ENCODE measurements at regions not wholly inside any gene's neighbourhood (a gene's known extent, or its start where the extent isn't known, plus 50 kb on each side); places are given as distances from the start of the nearest gene placed in this dataset.

DNA sequence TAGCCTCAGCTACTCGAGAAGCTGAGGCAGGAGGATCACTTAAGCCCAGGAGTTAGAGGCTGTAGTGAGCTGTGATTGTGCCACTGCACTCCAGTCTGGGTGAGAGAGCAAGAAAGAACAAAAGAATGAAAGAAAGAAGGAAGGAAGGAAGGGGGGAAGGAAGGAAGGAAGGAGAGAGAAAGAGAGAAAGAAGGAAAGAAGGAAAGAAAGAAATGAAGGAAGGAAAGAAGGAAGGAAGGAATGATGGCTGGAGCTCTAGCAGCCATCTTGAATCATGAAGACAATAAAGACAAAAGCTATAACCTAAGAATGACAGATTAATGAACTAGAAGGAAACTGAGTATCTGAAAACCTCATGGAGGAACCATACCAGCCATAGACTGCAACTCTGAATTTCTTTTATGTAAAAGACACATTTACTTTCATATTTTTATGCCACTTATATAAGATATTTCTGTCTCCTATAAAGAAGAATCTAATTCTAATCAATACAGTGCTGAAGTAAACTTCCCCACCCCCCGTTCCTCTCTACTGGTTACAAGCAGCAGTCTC, 522.3 kb upstream of the JARID2 start:
- Mint-ChIP-seq H3K36me3 (ENCODE audit: insufficient read depth in 2 of 2) (peaks cover 1 to 8% of the 10 kb centered on the region in 2 donors), H3K27me3 (ENCODE audit: low read depth) (no peaks in the 10 kb centered on the region), H3K27ac (peak overlapping the region; percentile 55), H3K4me3 (no peak overlapping the region), H3K9me3 (peaks cover 0 to 3% of the 10 kb centered on the region in 2 donors), H3K4me1 (ENCODE audit: low read depth) (peaks cover 84% of the 10 kb centered on the region)
- ATAC-seq (replicated peaks in 1 of 2) (no peak), DNase-seq (no peak)

DNA sequence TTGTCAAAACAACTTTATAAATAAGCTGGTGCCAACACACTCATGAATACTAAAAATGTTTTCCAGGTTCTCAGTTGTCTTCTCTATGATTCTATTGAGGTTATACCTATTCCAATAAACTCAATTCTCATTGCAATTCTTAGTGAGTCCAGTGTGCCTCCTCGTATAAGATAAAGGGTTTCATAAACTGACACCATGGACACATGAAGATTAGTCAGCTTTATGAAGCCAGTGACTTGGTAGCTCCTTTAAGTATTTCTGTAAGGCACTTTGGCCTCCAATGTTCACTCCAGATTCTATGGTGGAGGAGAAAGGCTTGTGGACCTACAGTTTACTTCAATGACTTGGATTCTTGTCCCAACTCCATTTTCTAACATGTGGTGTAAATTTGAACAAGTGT, 521.3 kb upstream of the JARID2 start:
- peaks cover 87% of the 10 kb centered on the region for H3K4me1 Mint-ChIP-seq (ENCODE audit: low read depth)
- H3K27me3 Mint-ChIP-seq (ENCODE audit: low read depth), result no peaks in the 10 kb centered on the region
- DNase-seq (no peak), ATAC-seq (replicated peaks in 1 of 2) (no peak)
- peak overlapping the region; percentile 42 for H3K27ac Mint-ChIP-seq
- H3K36me3 Mint-ChIP-seq (ENCODE audit: insufficient read depth in 2 of 2), result peaks cover 1 to 8% of the 10 kb centered on the region in 2 donors
- peaks cover 0 to 3% of the 10 kb centered on the region in 2 donors for H3K9me3 Mint-ChIP-seq
- no peak overlapping the region for H3K4me3 Mint-ChIP-seq

DNA sequence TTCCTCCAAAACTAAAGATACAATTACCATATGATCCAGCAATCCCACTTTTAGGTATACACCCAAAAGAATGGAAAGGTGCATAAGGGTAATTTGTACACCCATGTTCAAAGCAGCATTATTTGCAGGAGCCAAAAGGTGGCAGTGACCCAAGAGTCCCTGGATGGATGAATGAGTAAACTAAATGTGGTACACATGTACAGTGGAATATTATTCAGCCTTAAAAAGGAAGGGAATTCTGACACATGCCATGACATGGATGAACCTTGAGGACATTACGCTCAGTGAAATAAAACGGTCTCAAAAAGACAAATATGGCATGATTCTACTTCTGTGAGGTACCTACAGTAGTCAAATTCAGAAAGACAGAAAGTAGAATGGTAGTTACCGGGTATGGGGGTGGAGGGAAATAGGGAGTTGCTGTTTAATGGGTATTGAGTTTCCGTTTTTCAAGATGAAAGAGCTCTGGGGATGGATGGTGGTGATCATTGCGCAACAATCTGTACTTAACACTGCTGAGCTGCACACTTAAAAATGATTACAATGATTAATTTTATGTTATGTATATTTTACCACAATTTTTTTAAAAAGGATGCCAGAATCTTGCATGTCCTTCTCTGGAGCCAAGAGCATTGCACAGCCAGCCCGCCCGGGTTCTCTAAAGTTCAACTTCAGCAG, 518.9 kb upstream of the JARID2 start:
- Mint-ChIP-seq H3K9me3 (peaks cover 0 to 3% of the 10 kb centered on the region in 2 donors), H3K4me3 (no peak overlapping the region), H3K36me3 (ENCODE audit: insufficient read depth in 2 of 2) (peaks cover 9 to 12% of the 10 kb centered on the region in 2 donors), H3K27ac (peak overlapping the region; percentile 85), H3K27me3 (ENCODE audit: low read depth) (no peaks in the 10 kb centered on the region), H3K4me1 (ENCODE audit: low read depth) (peaks cover 89% of the 10 kb centered on the region)
- DNase-seq, result no peak
- ATAC-seq (replicated peaks in 1 of 2), result peak in 1 of 2 donors; percentile 28

DNA sequence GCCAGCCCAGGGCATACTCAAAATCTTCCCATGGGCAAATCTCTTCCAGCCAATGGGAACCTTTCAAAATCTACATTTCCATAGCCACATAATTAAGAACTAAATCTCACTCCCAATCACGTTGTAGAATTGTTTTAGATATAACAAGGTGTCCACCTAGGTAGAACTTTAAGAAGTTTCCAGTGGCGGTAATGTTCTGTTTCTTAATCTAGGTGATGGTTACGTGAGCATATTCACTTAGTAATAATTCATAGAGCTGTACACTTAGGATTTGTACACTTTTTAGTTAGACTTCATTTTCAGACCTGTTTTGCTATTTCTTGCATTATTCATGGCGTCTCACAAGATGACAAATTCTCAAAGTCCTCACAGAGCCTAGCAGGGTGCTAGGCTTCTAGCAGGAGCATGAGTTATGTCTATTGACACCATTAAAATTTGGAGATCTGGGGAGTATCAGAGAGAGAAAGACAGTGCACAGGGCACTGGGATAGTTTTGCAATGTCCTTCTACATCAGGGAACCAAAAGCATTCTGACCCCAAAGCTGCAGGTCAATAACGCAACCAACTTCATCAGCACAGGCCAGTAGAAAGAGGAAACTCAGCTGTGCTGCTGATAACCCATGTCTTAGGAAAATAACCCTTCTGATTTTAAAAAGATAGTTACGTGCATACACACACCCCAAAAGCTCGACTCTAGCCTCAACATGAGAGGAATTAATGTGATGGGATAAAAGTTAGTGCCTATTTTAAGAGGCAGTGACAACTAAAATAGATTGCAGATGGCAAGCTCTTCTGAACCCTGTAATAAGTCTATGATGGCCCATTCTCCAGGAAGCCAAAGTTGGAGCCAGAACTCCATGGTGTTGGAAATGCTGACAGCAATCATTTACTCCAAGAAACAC, 518.1 kb upstream of the JARID2 start:
- H3K4me3 Mint-ChIP-seq, result peak overlapping the region; percentile 67 to 74
- H3K27ac Mint-ChIP-seq, result peak overlapping the region; percentile 85
- DNase-seq (no peak), ATAC-seq (replicated peaks in 1 of 2) (no peak)
- H3K27me3 Mint-ChIP-seq (ENCODE audit: low read depth), result no peaks in the 10 kb centered on the region
- peaks cover 0 to 3% of the 10 kb centered on the region in 2 donors for H3K9me3 Mint-ChIP-seq
- H3K4me1 Mint-ChIP-seq (ENCODE audit: low read depth), result peaks cover 89% of the 10 kb centered on the region
- H3K36me3 Mint-ChIP-seq (ENCODE audit: insufficient read depth in 2 of 2), result peaks cover 9 to 13% of the 10 kb centered on the region in 2 donors

DNA sequence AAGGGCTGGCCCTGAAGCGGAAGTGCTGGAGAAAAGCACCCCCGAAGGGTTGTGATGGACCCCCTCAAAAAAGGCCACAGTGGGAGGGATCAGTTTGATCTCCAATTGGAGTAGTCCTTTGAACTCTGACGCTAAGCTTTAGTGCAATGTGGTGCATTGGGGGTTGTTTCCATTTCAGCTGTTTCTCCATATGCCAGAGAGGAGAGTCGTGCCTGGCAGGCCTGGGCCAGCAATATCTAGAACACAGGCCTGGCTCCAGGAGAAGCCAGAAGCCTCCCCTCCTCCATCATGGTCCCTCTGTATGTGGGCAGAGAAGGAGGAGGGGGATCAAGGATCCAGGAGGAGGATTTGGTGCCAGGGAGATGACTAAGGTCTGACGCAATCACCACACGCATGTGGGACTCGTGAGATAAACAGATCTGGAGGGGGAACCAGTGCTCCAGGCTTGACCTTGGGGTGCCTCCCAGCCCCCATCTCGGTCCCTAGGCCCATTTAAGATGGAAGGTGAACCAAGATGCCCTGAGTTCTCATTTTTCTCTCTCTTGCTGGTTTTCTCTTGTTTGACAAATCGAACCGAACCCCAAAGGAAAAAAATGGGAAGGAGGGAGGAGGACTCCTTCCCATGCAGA, 517.4 kb upstream of the JARID2 start:
- H3K4me3 Mint-ChIP-seq, result peak overlapping the region; percentile 67 to 74
- H3K4me1 Mint-ChIP-seq (ENCODE audit: low read depth), result peaks cover 89% of the 10 kb centered on the region
- H3K27ac Mint-ChIP-seq, result peak overlapping the region; percentile 98
- ATAC-seq (replicated peaks in 1 of 2) (no peak), DNase-seq (no peak)
- H3K27me3 Mint-ChIP-seq (ENCODE audit: low read depth), result no peaks in the 10 kb centered on the region
- H3K36me3 Mint-ChIP-seq (ENCODE audit: insufficient read depth in 2 of 2), result peaks cover 9 to 12% of the 10 kb centered on the region in 2 donors
- H3K9me3 Mint-ChIP-seq, result peaks cover 0 to 1% of the 10 kb centered on the region in 2 donors

DNA sequence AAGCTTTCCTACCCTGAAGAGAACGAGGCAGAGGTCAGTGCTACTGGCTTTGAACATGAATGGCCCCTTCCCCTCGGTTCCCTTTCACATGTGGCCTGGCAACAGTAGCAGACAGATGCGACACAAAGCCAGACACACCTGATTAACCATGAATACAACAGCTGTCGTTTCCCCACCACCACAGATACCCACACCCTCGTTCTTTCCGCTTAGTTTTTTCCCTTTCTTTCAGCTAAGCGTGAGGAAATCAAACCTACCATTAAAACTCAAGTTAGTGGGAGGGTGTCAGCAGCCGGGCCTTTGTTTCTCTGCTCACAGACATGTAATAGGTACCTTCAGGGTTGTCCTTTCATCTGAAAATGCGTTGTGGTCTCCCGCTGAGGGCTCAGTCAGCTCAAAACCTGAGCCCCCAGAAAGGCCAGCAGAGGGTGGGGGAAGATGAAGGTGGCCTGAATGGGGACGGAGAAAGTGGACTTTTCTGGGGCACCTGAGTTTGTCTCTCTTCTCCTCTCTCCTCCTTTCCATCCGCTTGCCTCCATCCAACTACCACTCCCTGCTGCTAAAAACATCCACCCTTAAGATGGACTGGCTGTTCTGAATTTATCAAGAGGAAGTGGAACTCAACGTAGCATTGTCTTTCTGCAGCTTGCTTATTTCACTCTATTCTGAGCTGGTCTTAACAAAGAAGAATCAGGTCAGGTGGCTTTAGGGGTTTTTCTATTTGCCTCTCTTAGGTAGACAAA, 516.6 kb upstream of the JARID2 start:
- Mint-ChIP-seq H3K9me3 (no peaks in the 10 kb centered on the region), H3K27me3 (ENCODE audit: low read depth) (no peaks in the 10 kb centered on the region), H3K4me1 (ENCODE audit: low read depth) (peaks cover 89% of the 10 kb centered on the region), H3K4me3 (peak overlapping the region; percentile 67 to 74), H3K36me3 (ENCODE audit: insufficient read depth in 2 of 2) (peaks cover 11 to 14% of the 10 kb centered on the region in 2 donors), H3K27ac (peak overlapping the region; percentile 98)
- ATAC-seq (replicated peaks in 1 of 2) (no peak), DNase-seq (no peak)

DNA sequence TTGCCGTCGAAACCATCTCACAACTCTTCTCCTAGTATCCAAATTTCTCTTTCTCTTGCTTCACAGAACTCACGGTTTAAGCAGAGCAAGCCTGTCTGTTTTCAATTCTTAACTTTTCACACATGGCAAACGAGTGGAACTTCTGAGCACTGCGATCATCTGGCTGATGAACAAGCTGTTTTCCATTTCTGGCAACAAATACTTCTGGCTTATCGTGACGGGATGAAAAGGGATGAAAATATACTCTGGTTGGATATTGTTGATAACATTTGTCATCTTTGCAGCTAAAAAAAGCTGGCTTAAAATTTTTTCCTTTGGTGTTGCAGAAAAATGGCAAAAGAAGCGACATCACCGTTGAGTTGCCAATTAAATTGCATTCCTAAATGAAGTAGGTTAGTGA, 515.2 kb upstream of the JARID2 start:
- peak overlapping the region; percentile 74 to 75 for H3K4me3 Mint-ChIP-seq
- no peaks in the 10 kb centered on the region for H3K9me3 Mint-ChIP-seq
- peak overlapping the region; percentile 98 for H3K27ac Mint-ChIP-seq
- H3K36me3 Mint-ChIP-seq (ENCODE audit: insufficient read depth in 2 of 2), result peaks cover 11 to 14% of the 10 kb centered on the region in 2 donors
- H3K4me1 Mint-ChIP-seq (ENCODE audit: low read depth), result peaks cover 97% of the 10 kb centered on the region
- DNase-seq (no peak), ATAC-seq (replicated peaks in 1 of 2) (no peak)
- H3K27me3 Mint-ChIP-seq (ENCODE audit: low read depth), result no peaks in the 10 kb centered on the region

DNA sequence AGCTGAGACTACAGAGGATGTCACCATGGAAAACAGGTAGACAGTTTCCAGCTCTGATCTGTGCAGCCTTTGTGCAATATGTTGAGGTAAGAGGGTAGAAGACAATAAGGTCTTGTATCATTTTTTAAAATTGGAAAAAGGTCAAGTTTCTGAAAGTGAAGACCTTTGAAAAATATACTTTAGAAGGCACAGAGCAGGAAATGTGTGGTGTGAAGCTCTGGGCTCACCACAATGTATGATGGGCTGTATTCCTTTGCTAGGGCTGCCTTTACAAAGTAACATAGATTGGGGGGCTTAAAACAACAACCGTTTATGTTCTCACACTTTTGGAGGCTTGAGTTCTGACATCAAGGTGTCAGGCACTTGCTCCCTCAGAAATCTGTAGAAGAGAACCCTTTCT, 514.3 kb upstream of the JARID2 start:
- Mint-ChIP-seq H3K27ac (peak overlapping the region; percentile 98), H3K36me3 (ENCODE audit: insufficient read depth in 2 of 2) (peaks cover 11 to 16% of the 10 kb centered on the region in 2 donors), H3K9me3 (peaks cover 0 to 2% of the 10 kb centered on the region in 2 donors), H3K27me3 (ENCODE audit: low read depth) (no peaks in the 10 kb centered on the region), H3K4me1 (ENCODE audit: low read depth) (peaks cover 99% of the 10 kb centered on the region), H3K4me3 (peak overlapping the region; percentile 75 to 83)
- ATAC-seq (replicated peaks in 1 of 2), result no peak
- DNase-seq, result no peak

DNA sequence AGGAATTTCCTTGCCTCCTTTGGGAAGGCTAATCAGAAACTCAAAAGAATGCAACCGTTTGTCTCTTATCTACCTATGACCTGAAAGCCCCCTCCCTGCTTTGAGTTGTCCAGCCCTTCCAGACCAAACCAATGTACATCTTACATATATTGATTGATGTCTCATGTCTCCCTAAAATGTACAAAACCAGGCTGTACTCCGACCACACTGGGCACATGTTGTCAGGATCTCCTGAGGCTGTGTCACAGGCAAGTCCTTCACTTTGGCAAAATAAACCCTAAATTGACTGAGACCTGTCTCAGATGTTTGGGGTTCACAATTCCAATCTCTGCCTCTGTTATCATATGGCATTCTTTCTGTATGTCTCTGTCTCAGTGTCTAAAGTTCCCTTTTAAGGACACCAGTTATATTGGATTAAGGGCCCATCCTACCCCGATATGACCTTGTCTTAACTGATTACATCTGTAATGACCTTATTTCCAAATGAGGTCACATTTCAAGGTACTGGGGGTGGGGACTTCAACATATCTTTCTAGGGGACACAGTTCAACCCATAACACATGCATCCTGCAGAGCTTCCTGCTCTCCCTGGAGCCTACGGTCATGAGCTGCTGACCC, 513.5 kb upstream of the JARID2 start:
- peak overlapping the region; percentile 98 for H3K27ac Mint-ChIP-seq
- ATAC-seq (replicated peaks in 1 of 2), result no peak
- DNase-seq, result no peak
- peaks cover 8 to 16% of the 10 kb centered on the region in 2 donors for H3K36me3 Mint-ChIP-seq (ENCODE audit: insufficient read depth in 2 of 2)
- peaks cover 0 to 2% of the 10 kb centered on the region in 2 donors for H3K9me3 Mint-ChIP-seq
- H3K4me3 Mint-ChIP-seq, result peak overlapping the region; percentile 75 to 83
- H3K4me1 Mint-ChIP-seq (ENCODE audit: low read depth), result peaks cover 99% of the 10 kb centered on the region
- H3K27me3 Mint-ChIP-seq (ENCODE audit: low read depth), result no peaks in the 10 kb centered on the region

DNA sequence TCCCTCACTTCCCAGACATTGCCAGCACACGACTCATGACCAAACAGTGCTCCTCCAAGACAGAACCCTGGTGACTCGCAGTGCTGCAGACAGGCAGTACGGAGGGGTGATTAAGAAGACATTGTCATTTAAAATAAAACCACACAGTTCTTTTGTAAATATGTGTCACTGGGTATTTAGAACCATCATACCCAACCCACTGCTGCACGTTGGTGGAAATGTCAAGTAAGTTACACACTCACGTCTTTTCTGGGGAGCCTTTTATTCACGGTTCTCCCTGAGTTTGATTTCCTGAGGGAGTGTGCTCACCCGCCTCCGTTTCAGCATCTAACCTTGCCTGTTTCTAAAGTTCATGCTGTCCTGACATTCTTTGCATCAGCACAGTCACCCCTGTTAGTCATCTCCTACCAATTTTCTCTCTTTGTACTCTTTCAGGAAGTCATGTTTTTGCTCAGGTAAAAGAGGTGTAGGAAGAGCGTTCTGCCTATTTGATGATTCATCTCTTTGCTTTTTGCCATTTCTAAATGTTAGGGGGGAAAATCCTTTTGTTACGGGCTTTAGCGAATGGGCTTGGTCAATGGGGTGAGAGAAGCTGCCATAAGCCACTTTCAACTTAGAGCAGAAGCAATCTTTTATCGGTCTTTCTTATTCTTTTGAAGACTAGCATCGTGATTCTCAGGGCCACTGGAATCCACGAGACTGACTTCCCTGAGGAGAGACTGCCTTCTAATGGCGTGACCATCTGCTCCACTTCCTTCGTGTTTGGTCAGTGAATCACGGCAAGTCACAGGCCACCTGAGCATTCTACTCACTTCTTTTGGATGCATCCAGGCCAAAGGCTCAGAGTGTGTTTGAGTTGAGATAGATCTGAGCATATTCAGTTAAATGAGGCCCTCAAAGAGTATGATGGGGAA, 512.8 kb upstream of the JARID2 start:
- ATAC-seq (replicated peaks in 1 of 2) (peak; percentile 71 to 74), DNase-seq (peak; percentile 72 to 81)

DNA sequence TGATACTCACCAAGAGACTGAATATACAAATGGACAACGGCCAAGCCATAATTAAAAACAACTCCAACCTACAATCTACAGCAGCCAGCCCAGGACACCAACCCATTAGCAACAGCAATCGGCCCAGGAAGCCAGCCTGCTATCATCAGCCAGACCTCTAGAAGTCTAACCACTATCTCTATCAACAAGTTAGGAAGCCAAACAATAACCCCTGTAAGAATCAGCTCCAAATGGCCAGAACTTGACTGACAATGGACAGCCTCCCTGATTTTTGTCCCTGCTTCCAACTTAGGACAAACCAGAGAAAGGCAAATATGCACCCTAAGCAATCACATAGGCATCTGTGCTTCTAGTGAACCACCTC, 511.8 kb upstream of the JARID2 start:
- H3K9me3 Mint-ChIP-seq, result peaks cover 0 to 2% of the 10 kb centered on the region in 2 donors
- ATAC-seq (replicated peaks in 1 of 2) (no peak), DNase-seq (no peak)
- peaks cover 99% of the 10 kb centered on the region for H3K4me1 Mint-ChIP-seq (ENCODE audit: low read depth)
- H3K27me3 Mint-ChIP-seq (ENCODE audit: low read depth), result no peaks in the 10 kb centered on the region
- H3K36me3 Mint-ChIP-seq (ENCODE audit: insufficient read depth in 2 of 2), result peaks cover 6 to 14% of the 10 kb centered on the region in 2 donors
- H3K4me3 Mint-ChIP-seq, result peak overlapping the region; percentile 75 to 83
- H3K27ac Mint-ChIP-seq, result peak overlapping the region; percentile 98

More for the DNA sequence above, 512.8 kb upstream of the JARID2 start:
- no peaks in the 10 kb centered on the region for H3K27me3 Mint-ChIP-seq (ENCODE audit: low read depth)
- H3K27ac Mint-ChIP-seq, result peak overlapping the region; percentile 98
- peak overlapping the region; percentile 75 to 83 for H3K4me3 Mint-ChIP-seq
- peaks cover 0 to 2% of the 10 kb centered on the region in 2 donors for H3K9me3 Mint-ChIP-seq
- peaks cover 6 to 16% of the 10 kb centered on the region in 2 donors for H3K36me3 Mint-ChIP-seq (ENCODE audit: insufficient read depth in 2 of 2)
- peaks cover 99% of the 10 kb centered on the region for H3K4me1 Mint-ChIP-seq (ENCODE audit: low read depth)

All from activated T-cell treated with anti-CD3 and anti-CD28 coated beads, Interleukin-2, amount 50 U/mL, for 72 hours (primary cell).